ENCODE measurements at regions not wholly inside any gene's neighbourhood (a gene's known extent, or its start where the extent isn't known, plus 50 kb on each side); places are given as distances from the start of the nearest gene placed in this dataset.

DNA sequence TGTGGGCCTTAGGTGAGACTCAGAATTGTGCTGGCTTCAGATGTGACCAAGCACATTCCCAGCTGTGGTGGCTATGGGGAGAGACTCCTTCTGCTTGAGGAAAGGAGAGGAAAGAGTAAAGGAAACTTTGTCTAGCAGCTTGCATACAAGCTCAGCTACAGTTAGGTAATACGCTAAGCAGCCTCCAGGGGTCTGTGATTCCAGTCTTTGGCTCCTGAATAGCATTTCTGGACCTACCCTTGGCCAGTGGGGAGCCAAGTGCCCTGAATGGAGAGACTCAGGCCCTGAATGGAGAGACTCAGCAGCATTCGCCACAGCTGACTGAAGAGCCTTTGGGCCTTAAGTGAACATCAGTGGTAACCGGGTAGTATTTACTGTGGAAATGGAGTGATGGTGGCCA is 227.4 kb upstream of the CDH7 start:
- TF ChIP-seq CTCF (IDR thresholded peaks at IDR 0.05) (no peak), POLR2A (IDR thresholded peaks at IDR 0.05) (no peak)

Data from adrenal gland (tissue), 5 donors.